Upper lobe of right lung (tissue), 1 donor: ENCODE measurements at regions not wholly inside any gene's neighbourhood (a gene's known extent, or its start where the extent isn't known, plus 50 kb on each side); places are given as distances from the start of the nearest gene placed in this dataset.

Source experiments
- ATAC-seq: fragments of 200-7000 bp; cut with Tn5 transposase; one replicate; pipeline ENCODE4 v1.9.1; 2020; ENCODE audit warnings: mild to moderate bottlenecking, moderate library complexity
- DNase-seq: peaks from one replicate; pipeline ENCODE4 v3.0.0-alpha.2; 2020
- H3K27ac ChIP-seq: fragments of 200-600 bp; one replicate; pipeline ENCODE4 v1.8.0; 2022
- H3K27me3 ChIP-seq: fragments of 200-600 bp; one replicate; pipeline ENCODE4 v1.8.0; 2022; ENCODE audit warnings: mild to moderate bottlenecking
- H3K36me3 ChIP-seq: fragments of 200-600 bp; one replicate; pipeline ENCODE4 v1.8.0; 2022
- H3K4me1 ChIP-seq: fragments of 200-600 bp; one replicate; pipeline ENCODE4 v1.8.0; 2022
- H3K4me3 ChIP-seq: fragments of 200-600 bp; one replicate; pipeline ENCODE4 v1.8.0; 2022; ENCODE audit warnings: mild to moderate bottlenecking
- H3K9me3 ChIP-seq: fragments of 200-600 bp; one replicate; pipeline ENCODE4 v1.8.0; 2022
- CTCF ChIP-seq: fragments of 200-600 bp; IDR thresholded peaks from one replicate; pipeline ENCODE4 v1.8.0; 2022; ENCODE audit warnings: antibody characterized with exemption
- intact Hi-C: fragments of 100-400 bp; cut with DNase I; formaldehyde crosslinking; loops from one replicate; pipeline ENCODE4 v1.11.0; 2022
- donor health status: DM: no; HTN: yes; CAD: no; lungs with severe emphysema.

GRCh38 chr4:129236351-129236750 is 140.4 kb downstream of the C4orf33 start:
- Histone ChIP-seq H3K4me1 (no peaks in the 10 kb centered on the region), H3K36me3 (no peaks in the 10 kb centered on the region), H3K4me3 (no peak overlapping the region), H3K27ac (no peak overlapping the region), H3K9me3 (no peaks in the 10 kb centered on the region), H3K27me3 (no peaks in the 10 kb centered on the region)
- intact Hi-C loops, result no loop called here
- TF ChIP-seq CTCF, result no peak
- DNase-seq (no peak), ATAC-seq (no peak)

- ATAC-seq, result no peak
- Histone ChIP-seq H3K9me3 (no peaks in the 10 kb centered on the region), H3K4me3 (no peak overlapping the region), H3K27me3 (no peaks in the 10 kb centered on the region), H3K4me1 (no peaks in the 10 kb centered on the region), H3K27ac (no peak overlapping the region), H3K36me3 (no peaks in the 10 kb centered on the region)
- intact Hi-C loops, result no loop called here
- DNase-seq, result no peak
- TF ChIP-seq CTCF, result no peak
Observed at GRCh38 chr4:129239088-129239487, 143.1 kb downstream of the C4orf33 start.

GRCh38 chr4:129240816-129241215 is 144.9 kb downstream of the C4orf33 start:
- no peaks in the 10 kb centered on the region for H3K4me1 ChIP-seq
- no peak overlapping the region for H3K27ac ChIP-seq
- H3K4me3 ChIP-seq, result no peak overlapping the region
- H3K9me3 ChIP-seq, result no peaks in the 10 kb centered on the region
- intact Hi-C loops, result no loop called here
- ATAC-seq, result no peak
- no peak for TF ChIP-seq CTCF
- H3K36me3 ChIP-seq, result no peaks in the 10 kb centered on the region
- no peaks in the 10 kb centered on the region for H3K27me3 ChIP-seq
- DNase-seq, result no peak

DNA sequence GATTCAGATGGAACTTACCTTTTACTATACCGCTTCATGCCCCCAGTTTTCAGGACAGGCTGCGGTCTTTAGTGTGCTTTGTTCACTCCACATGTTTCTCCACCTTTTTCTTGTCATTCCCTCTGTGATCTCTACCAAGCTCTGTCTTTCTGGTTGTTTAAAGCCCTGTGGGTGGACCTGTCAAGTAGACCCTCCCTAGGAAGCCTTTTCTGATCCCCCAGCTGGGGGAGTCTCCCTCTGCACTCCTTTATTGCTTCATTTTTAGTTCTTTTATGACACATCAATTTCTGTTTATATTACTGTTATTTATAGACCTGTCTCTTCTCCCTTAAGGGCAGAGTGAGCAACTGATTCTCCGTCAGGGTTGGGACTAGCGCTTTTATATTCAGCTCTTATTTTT is 150.2 kb downstream of the C4orf33 start:
- TF ChIP-seq CTCF, result no peak
- Histone ChIP-seq H3K27ac (no peak overlapping the region), H3K4me3 (no peak overlapping the region), H3K27me3 (no peaks in the 10 kb centered on the region), H3K9me3 (no peaks in the 10 kb centered on the region), H3K4me1 (no peaks in the 10 kb centered on the region), H3K36me3 (no peaks in the 10 kb centered on the region)
- ATAC-seq, result no peak
- DNase-seq, result no peak
- intact Hi-C loops, result no loop called here

DNA sequence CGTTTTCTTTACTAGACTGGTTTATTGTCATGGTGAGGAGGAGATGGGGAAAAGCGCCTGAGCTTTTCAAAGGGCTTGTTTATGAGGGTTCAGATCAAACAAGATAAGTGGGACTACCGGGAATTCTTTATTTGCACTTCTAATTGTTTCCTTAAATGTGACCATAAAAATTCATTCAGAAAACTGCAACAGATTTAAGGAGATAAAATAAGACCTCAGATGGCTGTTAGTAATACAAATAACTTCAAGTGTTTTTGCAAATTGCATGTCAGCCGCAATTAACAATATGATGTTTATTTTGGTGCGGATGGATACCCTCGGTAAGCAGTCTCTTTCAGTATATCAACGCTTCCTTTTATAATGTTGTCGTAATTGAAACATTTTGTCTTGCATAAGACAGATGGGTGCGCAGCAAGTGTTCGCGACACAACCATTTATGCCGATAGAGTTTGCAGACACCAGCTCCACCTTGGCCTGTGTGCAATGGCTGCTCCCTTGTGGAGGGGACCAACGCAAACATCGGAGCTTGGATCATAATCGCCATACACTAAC is 151.0 kb downstream of the C4orf33 start:
- Histone ChIP-seq H3K4me1 (no peaks in the 10 kb centered on the region), H3K4me3 (no peak overlapping the region), H3K9me3 (no peaks in the 10 kb centered on the region), H3K27ac (no peak overlapping the region), H3K36me3 (no peaks in the 10 kb centered on the region), H3K27me3 (no peaks in the 10 kb centered on the region)
- ATAC-seq, result no peak
- no peak for TF ChIP-seq CTCF
- no peak for DNase-seq
- intact Hi-C loops, result no loop called here

DNA sequence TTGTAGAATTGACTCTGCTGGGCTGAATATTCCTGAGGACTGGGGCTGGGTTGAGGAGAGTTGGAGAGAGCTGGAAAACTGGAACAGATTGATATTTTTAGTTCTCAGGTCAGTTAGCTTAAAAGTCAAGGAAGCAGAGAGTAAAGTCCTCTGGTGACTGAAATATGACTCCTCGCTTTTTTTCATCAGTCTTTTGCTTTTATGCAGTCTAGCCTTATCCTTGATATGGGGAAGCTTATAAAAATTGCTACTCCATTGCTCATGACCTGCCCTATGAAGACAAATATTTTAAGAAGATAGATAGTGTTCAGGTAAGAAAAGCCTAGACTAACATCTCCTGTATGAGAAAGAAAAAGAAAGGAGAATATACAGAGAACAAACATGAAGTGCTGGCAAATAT is 152.7 kb downstream of the C4orf33 start:
- no peak for TF ChIP-seq CTCF
- no peaks in the 10 kb centered on the region for H3K9me3 ChIP-seq
- H3K27me3 ChIP-seq, result no peaks in the 10 kb centered on the region
- no peaks in the 10 kb centered on the region for H3K36me3 ChIP-seq
- intact Hi-C loops, result no loop called here
- H3K4me1 ChIP-seq, result no peaks in the 10 kb centered on the region
- H3K27ac ChIP-seq, result no peak overlapping the region
- ATAC-seq (no peak), DNase-seq (no peak)
- H3K4me3 ChIP-seq, result no peak overlapping the region
